HL-60 (cell line): ENCODE measurements at regions not wholly inside any gene's neighbourhood (a gene's known extent, or its start where the extent isn't known, plus 50 kb on each side); places are given as distances from the start of the nearest gene placed in this dataset.

ENCODE experiments used
- CTCF ChIP-seq: IDR thresholded peaks from one replicate; pipeline ENCODE4 v1.5.1; 2011; ENCODE audit warnings: low read length, control low read depth, inconsistent platforms; ENCODE audit not compliant: insufficient read depth
- SPI1 ChIP-seq: IDR thresholded peaks from 2 replicates; pipeline ENCODE4 v1.6.1; 2012; ENCODE audit warnings: low read depth, mild to moderate bottlenecking, borderline replicate concordance

- TF ChIP-seq SPI1 (no peak), CTCF (no peak)
Observed at GRCh38 chr2:23302591-23302990, 82.4 kb upstream of the KLHL29 start.
